ENCODE measurements at regions not wholly inside any gene's neighbourhood (a gene's known extent, or its start where the extent isn't known, plus 50 kb on each side); places are given as distances from the start of the nearest gene placed in this dataset.

GRCh38 chr18:45251236-45251635, 364.0 kb upstream of the SLC14A2 start:
- no peaks in the 10 kb centered on the region for H3K79me2 ChIP-seq (ENCODE audit: control insufficient read depth, insufficient read depth, low read length)
- dilution Hi-C loops (cut with MboI; ENCODE audit: extremely low pct_ligation_motif_present, low sequenced_read_pairs) = no loop called here
- no peaks in the 10 kb centered on the region for H3K9me3 ChIP-seq (ENCODE audit: control insufficient read depth, low read depth, low read length)
- no peaks in the 10 kb centered on the region for H4K20me1 ChIP-seq (ENCODE audit: control insufficient read depth, extremely low read depth, insufficient read depth, low read length)
- no peak overlapping the region for H2AFZ ChIP-seq (ENCODE audit: control insufficient read depth, low read length)
- DNase-seq (ENCODE audit: low read depth, low spot score) = no peak
- H3K4me2 ChIP-seq (ENCODE audit: control insufficient read depth, extremely low read depth, insufficient read depth, low read depth, low read length) = no peak overlapping the region
- no peaks in the 10 kb centered on the region for H3K9me1 ChIP-seq (ENCODE audit: control insufficient read depth, extremely low read depth, insufficient read depth, low read length)
- no peak for FAIRE-seq
- H3K4me3 ChIP-seq (ENCODE audit: control insufficient read depth in 2 of 3, extremely low read depth in 1 of 3, insufficient read depth in 2 of 3, low read depth in 1 of 3, low read length in 3 of 3) = no peak overlapping the region
- no peaks in the 10 kb centered on the region for H3K36me3 ChIP-seq (ENCODE audit: control insufficient read depth in 2 of 2, extremely low read depth in 1 of 2, insufficient read depth in 2 of 2, low read length in 2 of 2)
- no peak overlapping the region for H3K27ac ChIP-seq (ENCODE audit: control insufficient read depth, insufficient read depth, low read length)
- H3K27me3 ChIP-seq (ENCODE audit: control insufficient read depth, extremely low read depth, insufficient read depth, low read length) = no peaks in the 10 kb centered on the region
- H3K9ac ChIP-seq (ENCODE audit: control insufficient read depth, extremely low read depth, insufficient read depth, low read length) = no peak overlapping the region
- TF ChIP-seq CTCF (optimal IDR thresholded peaks at IDR 0.05 in 1 of 3, IDR thresholded peaks at IDR 0.05 in 1 of 3, conservative IDR thresholded peaks at IDR 0.05 in 1 of 3; ENCODE audit: extremely low read depth in 1 of 3, insufficient read depth in 2 of 3, low read length in 3 of 3) = no peak
- no peak for TF ChIP-seq EZH2 (IDR thresholded peaks at IDR 0.05; ENCODE audit: low read length)
- peaks cover 7% of the 10 kb centered on the region for H3K4me1 ChIP-seq (ENCODE audit: control insufficient read depth, extremely low read depth, insufficient read depth, low read length)

- H4K20me1 ChIP-seq (ENCODE audit: control insufficient read depth, extremely low read depth, insufficient read depth, low read length) = no peaks in the 10 kb centered on the region
- no peak overlapping the region for H3K4me3 ChIP-seq (ENCODE audit: control insufficient read depth in 2 of 3, extremely low read depth in 1 of 3, insufficient read depth in 2 of 3, low read depth in 1 of 3, low read length in 3 of 3)
- no peak for DNase-seq (ENCODE audit: low read depth, low spot score)
- no peak overlapping the region for H3K9ac ChIP-seq (ENCODE audit: control insufficient read depth, extremely low read depth, insufficient read depth, low read length)
- H2AFZ ChIP-seq (ENCODE audit: control insufficient read depth, low read length) = no peak overlapping the region
- no peaks in the 10 kb centered on the region for H3K36me3 ChIP-seq (ENCODE audit: control insufficient read depth in 2 of 2, extremely low read depth in 1 of 2, insufficient read depth in 2 of 2, low read length in 2 of 2)
- FAIRE-seq = peak; percentile 20
- H3K79me2 ChIP-seq (ENCODE audit: control insufficient read depth, insufficient read depth, low read length) = no peaks in the 10 kb centered on the region
- H3K4me2 ChIP-seq (ENCODE audit: control insufficient read depth, extremely low read depth, insufficient read depth, low read depth, low read length) = no peak overlapping the region
- no peak overlapping the region for H3K27ac ChIP-seq (ENCODE audit: control insufficient read depth, insufficient read depth, low read length)
- dilution Hi-C loops (cut with MboI; ENCODE audit: extremely low pct_ligation_motif_present, low sequenced_read_pairs) = no loop called here
- H3K9me1 ChIP-seq (ENCODE audit: control insufficient read depth, extremely low read depth, insufficient read depth, low read length) = no peaks in the 10 kb centered on the region
- no peaks in the 10 kb centered on the region for H3K9me3 ChIP-seq (ENCODE audit: control insufficient read depth, low read depth, low read length)
- H3K27me3 ChIP-seq (ENCODE audit: control insufficient read depth, extremely low read depth, insufficient read depth, low read length) = no peaks in the 10 kb centered on the region
- TF ChIP-seq EZH2 (IDR thresholded peaks at IDR 0.05; ENCODE audit: low read length) = no peak
- TF ChIP-seq CTCF (optimal IDR thresholded peaks at IDR 0.05 in 1 of 3, IDR thresholded peaks at IDR 0.05 in 1 of 3, conservative IDR thresholded peaks at IDR 0.05 in 1 of 3; ENCODE audit: extremely low read depth in 1 of 3, insufficient read depth in 2 of 3, low read length in 3 of 3) = no peak
- H3K4me1 ChIP-seq (ENCODE audit: control insufficient read depth, extremely low read depth, insufficient read depth, low read length) = peaks cover 7% of the 10 kb centered on the region
Observed at GRCh38 chr18:45252474-45252873, 362.8 kb upstream of the SLC14A2 start.
